NB4 (cell line): ENCODE measurements at regions not wholly inside any gene's neighbourhood (a gene's known extent, or its start where the extent isn't known, plus 50 kb on each side); places are given as distances from the start of the nearest gene placed in this dataset.
A peak's percentile ranks its signal among the peaks of the same experiment; 100 is the strongest.

Experiments used
- DNase-seq: peaks from one replicate; pipeline ENCODE4 v3.0.0; 2010; ENCODE audit warnings: low read depth
- H3K4me3 ChIP-seq: one replicate; pipeline ENCODE4 v1.5.1; 2011; ENCODE audit warnings: mild to moderate bottlenecking, low read depth, low read length, moderate library complexity
- CTCF ChIP-seq: IDR thresholded peaks from one replicate; pipeline ENCODE4 v1.5.1; 2012; ENCODE audit warnings: low read depth, low read length
- MYC ChIP-seq: IDR thresholded peaks from 2 replicates; pipeline ENCODE4 v1.6.1; 2011; ENCODE audit warnings: low read depth, low read length
- POLR2A ChIP-seq: IDR thresholded peaks from 2 replicates; pipeline ENCODE4 v1.6.1; 2011; ENCODE audit warnings: mild to moderate bottlenecking; ENCODE audit not compliant: insufficient read length; ENCODE audit errors: extremely low read depth
- TF ChIP-seq, protein P1 (sequence below): IDR thresholded peaks from 2 replicates; pipeline ENCODE4 v1.6.1; 2011; ENCODE audit warnings: low read depth, low read length

DNA sequence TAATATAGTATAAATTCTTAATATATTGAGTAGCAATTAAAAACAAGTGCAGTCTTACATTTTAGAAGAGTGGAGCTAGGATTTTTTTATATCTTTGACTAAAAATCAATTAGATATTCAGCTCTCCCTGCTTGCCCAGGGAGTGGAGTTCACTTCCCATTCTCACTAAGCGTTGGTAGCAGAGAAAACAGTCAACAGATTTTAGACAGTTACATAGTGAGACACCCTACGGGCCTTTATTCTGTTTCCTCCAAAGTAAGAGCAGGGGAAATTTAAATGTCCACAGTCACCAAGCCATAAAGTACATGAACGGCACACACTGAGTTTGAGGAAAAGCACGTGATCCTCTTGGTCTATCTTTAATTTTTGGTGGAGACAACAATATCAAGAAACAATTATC is 131.6 kb upstream of the PLEKHG7 start:
- H3K4me3 ChIP-seq = no peak overlapping the region
- TF ChIP-seq, protein P1, sequence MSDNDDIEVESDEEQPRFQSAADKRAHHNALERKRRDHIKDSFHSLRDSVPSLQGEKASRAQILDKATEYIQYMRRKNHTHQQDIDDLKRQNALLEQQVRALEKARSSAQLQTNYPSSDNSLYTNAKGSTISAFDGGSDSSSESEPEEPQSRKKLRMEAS = no peak
- TF ChIP-seq CTCF (no peak), MYC (no peak), POLR2A (no peak)
- DNase-seq = no peak

DNA sequence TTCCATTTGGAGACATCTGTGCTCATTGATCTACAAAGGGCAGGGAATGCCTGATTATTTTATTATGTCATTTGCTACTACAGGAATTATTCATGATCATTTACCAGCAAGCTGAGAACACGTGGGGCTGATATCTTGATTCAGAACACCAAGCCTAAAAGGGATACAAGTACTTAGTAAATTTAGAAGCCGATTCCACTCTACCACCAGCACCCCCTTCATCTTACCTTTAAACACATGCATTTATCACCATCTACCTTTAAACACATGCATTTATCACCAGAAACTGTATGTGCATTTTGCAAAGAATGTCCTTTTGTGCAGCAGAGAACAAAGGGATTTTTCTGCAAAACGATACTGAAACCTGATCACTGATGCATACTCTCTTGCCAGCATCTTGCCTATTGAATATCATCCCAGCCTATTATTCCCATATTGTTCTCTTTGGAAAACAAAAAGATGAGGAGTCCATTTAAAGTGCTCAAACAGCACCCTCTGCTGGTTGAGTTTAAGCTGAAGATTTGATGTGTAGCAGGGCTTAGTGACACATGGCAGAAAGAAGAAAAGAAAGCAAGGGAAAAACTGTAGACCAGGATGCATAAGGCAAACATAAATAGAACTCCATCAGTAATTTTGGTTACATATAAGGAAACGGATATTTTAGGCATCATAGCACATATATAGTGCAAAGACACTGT is 132.6 kb upstream of the PLEKHG7 start:
- TF ChIP-seq POLR2A = no peak
- peak; percentile 57; the same call in 1 of the 2 replicates for TF ChIP-seq MYC
- peak; percentile 70 for TF ChIP-seq CTCF
- TF ChIP-seq, protein P1 = peak; percentile 49
- DNase-seq = peak; percentile 82
- H3K4me3 ChIP-seq = no peak overlapping the region

GRCh38 chr12:92568691-92569090 is 134.1 kb upstream of the PLEKHG7 start:
- TF ChIP-seq, protein P1 = no peak
- no peak for TF ChIP-seq MYC
- no peak for DNase-seq
- no peak overlapping the region for H3K4me3 ChIP-seq

DNA sequence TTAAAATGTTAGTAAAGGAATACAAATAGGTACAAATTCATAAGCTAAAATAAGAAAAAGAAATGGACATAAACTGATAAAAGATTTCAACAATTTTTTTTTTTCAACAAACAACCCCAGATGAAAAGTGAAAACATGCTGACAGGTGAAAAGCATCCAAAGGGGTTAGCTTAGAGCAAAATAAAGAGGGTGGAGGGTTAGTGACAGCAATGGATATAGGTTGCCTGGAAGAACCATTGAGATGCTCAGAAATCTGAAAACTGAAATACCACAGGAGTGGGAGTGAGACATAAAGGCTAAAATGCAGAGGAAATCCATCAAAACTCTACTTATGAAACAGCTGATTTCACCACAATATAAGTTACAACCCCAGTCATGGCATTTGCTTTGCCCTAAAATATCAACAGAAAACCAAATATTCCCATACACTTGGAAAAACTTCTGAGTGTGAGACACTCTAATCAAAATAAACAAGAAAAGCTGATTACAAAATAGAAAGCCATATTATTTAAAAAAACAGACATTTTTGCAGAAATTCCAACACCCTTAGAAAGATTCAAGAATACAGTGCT is 136.3 kb upstream of the PLEKHG7 start:
- no peak for DNase-seq
- H3K4me3 ChIP-seq = no peak overlapping the region
- TF ChIP-seq MYC = no peak
- TF ChIP-seq, protein P1 = no peak
- TF ChIP-seq POLR2A = no peak
- TF ChIP-seq CTCF = no peak

GRCh38 chr12:92563819-92564218 is 139.0 kb upstream of the PLEKHG7 start:
- DNase-seq = no peak
- TF ChIP-seq, protein P1 = no peak
- TF ChIP-seq CTCF = no peak
- TF ChIP-seq MYC = no peak
- no peak for TF ChIP-seq POLR2A

DNA sequence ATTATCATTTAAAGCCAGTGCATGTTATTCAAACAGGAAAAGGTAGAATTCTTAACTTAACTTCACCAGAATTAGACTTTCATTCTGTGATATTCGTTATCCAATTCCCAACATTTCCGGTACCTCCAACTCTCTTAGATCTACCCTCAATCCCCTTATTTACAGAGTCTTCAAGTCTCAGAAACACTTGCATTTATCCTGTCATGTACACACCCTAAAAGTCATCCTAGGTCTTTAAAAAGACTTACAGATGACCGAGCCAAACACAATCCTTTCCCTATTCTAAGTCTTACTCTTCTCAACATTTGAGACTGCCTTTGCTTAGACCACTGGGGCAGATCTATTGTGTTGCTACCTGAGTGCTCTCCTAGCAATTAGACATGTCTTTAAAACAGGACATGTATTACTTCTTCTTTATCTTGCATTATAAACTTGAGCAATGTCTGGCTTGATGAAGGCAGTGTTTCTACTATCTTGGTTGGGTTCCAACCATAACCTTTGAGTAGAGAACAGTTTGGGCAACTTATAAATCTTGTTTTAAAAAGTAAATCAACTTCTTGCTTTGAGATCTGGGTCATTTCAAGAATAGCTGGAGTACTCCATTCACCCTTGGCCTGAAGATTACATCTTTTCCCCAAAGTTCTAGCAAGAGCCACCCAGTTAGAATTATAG is 140.6 kb upstream of the PLEKHG7 start:
- DNase-seq = no peak
- no peak overlapping the region for H3K4me3 ChIP-seq
- TF ChIP-seq CTCF (no peak), MYC (no peak), POLR2A (no peak)
- TF ChIP-seq, protein P1 = no peak

More at GRCh38 chr12:92563819-92564218, 139.0 kb upstream of the PLEKHG7 start:
- no peak overlapping the region for H3K4me3 ChIP-seq
